HG03045 (cell line): ENCODE measurements at regions not wholly inside any gene's neighbourhood (a gene's known extent, or its start where the extent isn't known, plus 50 kb on each side); places are given as distances from the start of the nearest gene placed in this dataset.

ENCODE experiments used
- ATAC-seq: cut with Tn5 transposase; IDR thresholded peaks from one replicate; pipeline ENCODE4 v1.9.1; 2021; ENCODE audit warnings: mild to moderate bottlenecking, moderate library complexity; ENCODE audit not compliant: unreplicated experiment

GRCh38 chr18:10056506-10056905, 142.7 kb downstream of the VAPA start:
- no peak for ATAC-seq

GRCh38 chr18:10057401-10057893, 143.6 kb downstream of the VAPA start:
- ATAC-seq = no peak

GRCh38 chr18:10057894-10058791, 144.3 kb downstream of the VAPA start:
- no peak for ATAC-seq

GRCh38 chr18:10059610-10060468, 146.0 kb downstream of the VAPA start:
- ATAC-seq = no peak

- ATAC-seq = no peak
These were observed 146.6 kb downstream of the VAPA start for GRCh38 chr18:10060469-10060782.

- no peak for ATAC-seq
These were observed 147.0 kb downstream of the VAPA start for GRCh38 chr18:10060841-10061240.

GRCh38 chr18:10061566-10062140, 147.8 kb downstream of the VAPA start:
- no peak for ATAC-seq

GRCh38 chr18:10062302-10063300, 148.8 kb downstream of the VAPA start:
- no peak for ATAC-seq

- ATAC-seq = no peak
These were observed 149.7 kb downstream of the VAPA start for GRCh38 chr18:10063489-10063888.

- ATAC-seq = no peak
These were observed 150.5 kb downstream of the VAPA start for GRCh38 chr18:10064267-10064666.

GRCh38 chr18:10065296-10065695, 151.5 kb downstream of the VAPA start:
- no peak for ATAC-seq

GRCh38 chr18:10067670-10068659, 154.1 kb downstream of the VAPA start:
- ATAC-seq = no peak

GRCh38 chr18:10068766-10069567, 155.2 kb downstream of the VAPA start:
- no peak for ATAC-seq

- ATAC-seq = no peak
These were observed 156.8 kb downstream of the VAPA start for GRCh38 chr18:10070561-10071000.

- no peak for ATAC-seq
These were observed 158.9 kb downstream of the VAPA start for GRCh38 chr18:10072671-10073175.

- no peak for ATAC-seq
These were observed 160.3 kb downstream of the VAPA start for GRCh38 chr18:10074110-10074509.

GRCh38 chr18:10074728-10075127, 160.9 kb downstream of the VAPA start:
- ATAC-seq = no peak

- ATAC-seq = no peak
These were observed 162.8 kb downstream of the VAPA start for GRCh38 chr18:10076502-10077030.
